NOMO-1 treated with dmso at 0.1 percent for 144 hours (cell line): ENCODE measurements at regions not wholly inside any gene's neighbourhood (a gene's known extent, or its start where the extent isn't known, plus 50 kb on each side); places are given as distances from the start of the nearest gene placed in this dataset.

Experiments used
- DNase-seq: peaks from one replicate; lab custom pipeline; 2025; ENCODE audit not compliant: unreplicated experiment; lab: John Stamatoyannopoulos, UW

DNA sequence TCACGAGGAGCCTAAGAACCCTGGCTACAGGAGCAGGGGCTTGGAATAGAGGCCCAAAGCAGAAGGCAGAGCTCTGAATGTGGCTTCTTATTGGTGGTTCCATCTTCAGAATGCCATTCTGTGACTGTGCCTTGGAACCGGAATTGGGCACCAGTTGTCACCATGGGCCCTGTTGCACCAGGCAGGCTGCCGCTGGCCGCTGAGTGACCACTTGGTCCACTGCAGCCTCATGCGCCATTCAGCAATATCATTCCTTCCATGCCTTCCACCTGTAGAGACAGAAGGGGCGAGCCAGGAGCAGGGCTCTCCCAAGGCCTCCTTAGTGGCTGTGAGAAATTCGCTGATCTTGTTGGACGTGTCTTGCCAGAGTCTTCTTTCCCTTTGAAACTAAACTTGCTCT is 270.3 kb upstream of the CHD6 start:
- DNase-seq = no peak

DNA sequence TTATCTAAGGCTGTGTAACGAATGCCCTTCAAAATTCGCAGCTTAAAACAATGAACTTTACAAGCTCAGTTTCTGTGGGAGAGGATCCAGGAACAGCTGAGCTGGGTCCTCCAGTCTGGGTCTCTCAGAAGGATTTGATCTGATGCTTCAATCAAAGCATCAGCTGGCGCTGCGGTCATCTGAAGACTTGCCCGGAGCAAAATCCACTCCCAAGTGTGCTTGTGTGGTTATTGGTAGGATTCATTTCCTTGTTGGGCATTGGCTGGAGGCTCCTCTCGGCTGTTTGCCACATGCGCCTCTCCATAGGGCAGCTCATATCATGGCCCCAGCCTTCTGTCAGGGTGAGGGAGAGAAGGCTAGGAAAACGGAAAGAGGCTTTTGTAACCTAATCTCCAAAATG is 269.3 kb upstream of the CHD6 start:
- DNase-seq = no peak

DNA sequence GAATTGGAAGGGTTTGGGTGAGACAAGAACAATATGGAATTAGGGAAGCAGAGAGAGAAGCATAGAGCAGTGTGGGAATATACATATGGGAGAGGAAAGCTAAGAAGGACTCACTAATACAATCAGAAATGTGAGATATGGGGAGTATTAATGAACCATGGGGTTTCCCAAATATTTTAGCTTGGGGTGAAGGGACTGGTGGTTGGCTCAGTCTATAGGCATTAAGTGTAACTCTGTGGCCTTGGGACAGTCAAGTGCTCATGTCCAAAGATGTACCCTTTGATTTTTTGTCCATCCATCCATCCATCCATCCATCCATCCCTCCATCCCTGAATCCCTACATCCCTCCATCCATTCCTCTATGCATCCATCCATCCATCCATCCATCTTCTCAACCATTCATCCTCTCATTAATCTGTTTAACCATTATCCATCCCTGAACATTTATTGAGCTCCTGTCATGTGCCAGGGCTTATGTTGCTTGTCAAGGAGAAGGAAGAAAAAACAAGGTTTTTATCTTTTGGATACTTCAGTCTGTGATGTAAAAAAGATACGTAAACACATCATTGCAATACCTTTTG is 263.4 kb upstream of the CHD6 start:
- DNase-seq = no peak

DNA sequence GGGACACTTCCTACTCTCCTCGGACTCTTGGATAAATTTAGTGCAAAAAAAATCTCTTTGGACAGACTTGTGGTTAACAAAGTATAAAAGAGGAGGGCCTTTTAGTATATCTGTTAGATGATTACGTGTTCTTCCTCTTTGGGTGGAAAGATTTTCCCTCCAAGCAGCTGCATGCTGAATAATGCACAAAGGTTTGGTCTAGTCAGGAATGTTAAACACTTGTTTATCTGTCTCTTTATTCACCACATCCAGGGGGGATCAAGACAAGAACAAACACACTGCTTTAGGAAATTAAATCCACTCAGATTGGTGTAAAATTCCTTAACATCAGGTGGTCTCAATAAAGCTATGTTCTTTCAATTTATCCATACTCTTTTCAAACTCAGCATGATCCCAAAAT is 260.9 kb upstream of the CHD6 start:
- no peak for DNase-seq

DNA sequence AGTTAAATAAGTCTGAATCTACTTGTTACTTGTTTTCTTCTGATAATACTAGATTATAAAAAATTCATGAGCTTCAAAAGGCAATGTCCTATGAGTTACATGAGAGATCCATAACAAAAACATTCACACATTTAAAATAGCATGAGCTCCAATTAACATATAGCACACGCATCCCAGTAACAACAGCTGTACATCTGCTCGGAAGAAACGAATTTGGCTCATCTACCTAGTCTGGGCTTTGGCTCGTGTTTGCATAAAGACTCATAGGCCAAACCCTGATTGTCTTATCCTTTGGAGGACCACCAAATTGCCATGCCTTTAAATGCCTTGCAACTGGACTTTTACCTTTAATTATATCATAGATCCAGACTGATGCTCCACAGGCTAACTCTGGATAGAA is 259.7 kb upstream of the CHD6 start:
- DNase-seq = no peak

DNA sequence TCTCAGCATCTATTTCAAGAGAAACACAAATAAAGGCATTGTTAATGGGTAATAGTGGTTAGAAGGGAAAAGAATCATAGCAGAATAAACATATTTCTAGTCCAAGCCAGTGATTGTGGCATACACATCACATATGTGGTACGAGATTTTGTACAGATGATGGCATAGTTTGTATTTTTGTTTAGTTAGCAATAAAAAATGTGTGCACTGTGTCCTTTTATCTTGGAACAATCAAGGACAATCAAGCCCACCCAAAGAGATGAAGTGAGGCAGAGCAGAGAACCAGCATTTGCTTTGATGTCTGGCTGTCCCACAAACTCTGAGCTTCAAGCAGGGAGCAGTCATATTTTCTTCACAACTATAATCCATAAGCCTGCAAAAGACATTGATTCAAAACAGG is 256.5 kb upstream of the CHD6 start:
- no peak for DNase-seq

DNA sequence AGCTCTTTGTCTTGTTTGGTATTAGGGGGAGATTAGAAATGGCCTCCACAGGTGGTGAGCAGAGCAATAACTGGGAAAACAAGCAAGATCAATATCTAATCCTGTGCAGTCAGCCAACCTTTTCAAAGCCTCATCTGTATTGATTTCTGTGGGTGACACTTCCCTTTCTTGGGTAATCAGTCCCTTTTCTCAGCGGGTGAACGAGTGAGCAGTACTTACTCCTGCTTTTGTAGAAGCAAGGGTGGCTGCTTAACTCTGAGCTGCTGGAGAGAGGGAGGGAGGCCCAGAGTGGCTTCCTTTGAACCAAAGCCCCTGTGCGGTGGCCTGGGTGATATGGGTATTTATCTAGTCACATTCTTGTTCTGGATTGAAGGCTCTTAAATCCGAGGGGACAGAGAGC is 254.8 kb upstream of the CHD6 start:
- no peak for DNase-seq

DNA sequence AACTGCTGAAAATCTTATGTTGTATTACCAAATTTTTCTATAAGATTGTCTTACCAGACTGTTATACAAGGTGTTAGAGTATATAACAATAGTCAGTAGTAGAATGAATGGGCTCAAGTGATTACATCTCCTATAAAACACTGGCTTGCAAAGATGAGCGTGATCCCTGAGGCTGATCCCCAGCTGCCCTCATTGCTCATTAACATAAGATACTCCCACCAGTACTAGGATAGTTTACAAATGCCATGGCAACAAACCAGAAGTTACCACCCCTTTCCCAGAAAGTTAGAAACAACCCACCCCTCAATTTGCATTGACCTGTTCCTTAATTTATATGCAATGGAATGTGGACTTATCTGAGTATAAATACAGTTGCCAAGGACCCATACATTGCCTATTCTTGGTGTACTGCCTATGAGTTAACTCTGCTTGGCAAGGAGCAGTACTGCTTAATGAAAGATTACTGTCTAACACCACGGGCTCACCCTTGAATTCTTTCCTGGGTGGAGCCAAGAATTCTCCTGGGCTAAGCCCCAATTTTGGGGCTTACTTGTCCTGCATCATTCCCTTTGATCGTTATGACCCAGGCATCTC is 252.8 kb upstream of the CHD6 start:
- DNase-seq = no peak

DNA sequence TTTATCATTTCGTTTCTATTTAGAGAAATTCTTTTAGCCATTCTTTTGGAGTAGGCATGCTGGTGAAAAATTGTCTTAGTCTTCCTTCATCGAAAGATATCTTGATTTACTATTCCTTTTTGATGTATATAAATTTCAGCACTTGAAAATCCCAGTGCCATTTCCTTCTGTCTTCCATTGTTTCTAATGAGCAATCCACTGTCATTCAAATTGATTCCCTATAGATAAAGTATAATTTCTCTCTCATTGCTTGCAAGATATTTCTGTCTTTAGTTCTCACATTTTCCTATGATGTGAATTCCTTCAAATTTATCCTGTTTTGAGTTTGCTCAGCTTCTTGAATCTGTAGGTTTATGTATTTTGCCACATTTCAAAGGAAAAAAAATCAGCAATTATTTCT is 251.1 kb upstream of the CHD6 start:
- no peak for DNase-seq

DNA sequence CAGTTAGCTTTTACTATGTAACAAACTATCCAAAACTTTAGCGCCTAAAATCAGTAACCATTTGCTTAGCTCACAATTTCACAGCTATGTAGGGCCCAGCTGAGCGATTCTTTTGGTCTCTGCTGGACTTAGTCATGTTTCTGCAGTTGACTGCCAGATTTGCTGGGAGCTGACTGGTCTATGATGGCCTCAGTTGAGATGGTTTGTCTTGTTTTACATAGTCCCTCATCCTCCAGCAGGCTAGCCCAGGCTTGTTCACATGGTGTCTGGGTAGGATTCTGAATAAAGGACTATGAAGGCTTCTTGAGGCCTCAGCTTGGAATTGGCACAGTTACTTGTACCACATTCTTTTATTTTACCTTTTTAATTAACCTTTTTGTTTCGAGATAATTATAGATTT is 247.8 kb upstream of the CHD6 start:
- no peak for DNase-seq

DNA sequence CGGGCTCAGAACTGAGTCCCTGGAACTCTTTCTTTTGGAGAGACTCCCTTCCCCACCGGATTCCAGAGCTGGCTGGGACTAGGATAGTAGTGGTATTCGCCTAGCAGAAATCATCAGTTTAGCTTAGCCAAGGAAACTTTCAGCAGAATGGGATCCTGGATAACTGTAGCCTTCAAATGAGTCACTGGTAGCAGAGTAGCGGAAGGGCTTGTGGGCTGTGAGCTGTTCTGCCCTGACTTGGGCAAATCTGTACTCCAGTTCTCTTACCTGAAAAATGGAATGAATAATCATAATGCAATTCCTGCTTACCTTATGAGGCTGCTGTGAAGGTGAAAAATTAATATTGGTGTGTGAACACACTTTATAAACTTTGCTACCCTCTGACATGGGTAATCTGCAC is 244.3 kb upstream of the CHD6 start:
- DNase-seq = no peak

DNA sequence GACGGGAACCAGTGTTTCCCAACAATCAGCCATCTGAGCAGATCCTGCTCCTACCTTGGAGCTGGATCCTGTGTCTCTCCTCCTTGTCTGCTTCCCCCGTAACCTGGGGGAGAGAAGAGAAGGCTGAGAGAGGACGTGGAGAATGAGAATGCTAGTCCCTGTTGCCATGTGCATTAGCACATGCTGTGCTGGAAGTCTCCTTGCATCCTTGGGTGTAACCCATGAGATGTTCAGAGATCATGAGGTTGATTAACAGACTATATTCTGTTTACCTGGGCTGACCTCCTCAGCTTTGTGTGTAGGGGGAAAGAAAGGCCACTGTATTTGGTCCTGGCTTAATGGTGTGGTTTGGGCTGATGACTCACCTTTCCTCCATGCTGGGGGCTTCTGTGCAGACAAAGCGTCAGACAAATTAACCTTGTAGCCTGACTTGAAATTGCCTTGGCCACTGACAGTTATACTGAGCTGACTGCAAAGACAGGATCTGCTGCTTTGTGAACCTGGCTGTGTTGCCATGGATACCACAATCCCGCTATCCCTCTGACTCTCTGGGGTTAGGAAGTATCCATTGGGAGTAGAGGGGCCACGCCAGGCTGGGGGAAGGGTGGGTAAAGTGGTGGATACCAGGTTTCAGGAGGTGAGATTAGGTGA is 243.7 kb upstream of the CHD6 start:
- no peak for DNase-seq

DNA sequence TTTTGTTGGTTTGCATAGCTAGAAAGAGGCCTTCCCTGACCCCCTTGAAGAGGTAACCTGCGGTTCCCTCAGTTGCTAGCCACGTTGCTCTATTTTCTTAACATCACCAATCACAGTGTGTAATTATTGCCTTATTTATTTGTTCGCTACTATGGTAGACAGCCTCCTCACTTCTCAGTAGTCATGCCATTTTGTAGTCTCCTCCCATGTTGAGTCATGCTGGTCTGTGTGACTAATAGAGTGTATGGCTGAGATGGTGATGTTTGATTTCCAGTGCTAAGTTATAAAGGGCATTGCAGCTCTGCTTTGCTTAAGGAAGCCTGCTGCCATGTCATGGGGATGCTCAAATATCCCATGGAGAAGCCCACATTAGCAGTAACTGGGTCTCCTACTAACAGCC is 236.6 kb upstream of the CHD6 start:
- no peak for DNase-seq

DNA sequence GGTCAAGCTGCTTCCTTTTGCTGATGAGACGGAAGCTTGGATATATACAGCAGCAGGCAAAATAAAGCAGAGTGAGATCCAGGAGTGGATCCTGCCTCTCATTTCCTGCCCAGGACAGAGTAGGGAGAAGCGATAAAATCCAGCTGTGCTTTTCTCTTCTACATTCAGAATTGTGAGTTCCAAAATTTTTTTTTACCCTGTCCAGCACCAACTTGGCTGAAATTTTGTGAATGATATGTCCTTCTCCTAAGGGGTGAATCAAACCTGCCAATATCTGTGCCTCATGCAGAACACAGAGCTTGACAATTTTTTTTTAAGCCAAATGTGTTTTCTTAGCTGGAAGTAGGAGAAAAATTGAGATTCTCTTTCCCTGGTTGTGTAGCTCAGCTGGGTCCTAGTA is 235.6 kb upstream of the CHD6 start:
- DNase-seq = no peak

DNA sequence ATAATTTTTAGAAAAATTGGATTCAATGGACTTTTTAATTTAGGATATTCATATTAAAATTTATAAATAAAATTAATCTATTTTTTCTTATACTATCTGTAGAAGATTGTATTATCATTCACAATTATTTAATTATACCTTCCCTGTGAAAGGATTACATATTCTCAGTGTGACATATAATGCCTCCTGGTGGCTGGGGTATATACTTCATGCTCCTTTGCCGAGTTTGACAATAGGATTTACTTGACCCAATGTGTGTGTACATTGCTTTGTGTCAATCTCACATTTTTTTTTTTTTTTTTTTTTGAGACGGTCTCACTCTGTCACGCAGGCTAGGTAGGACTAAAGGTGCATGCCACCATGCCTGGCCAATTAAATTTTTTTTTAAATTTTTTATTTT is 230.0 kb upstream of the CHD6 start:
- no peak for DNase-seq

DNA sequence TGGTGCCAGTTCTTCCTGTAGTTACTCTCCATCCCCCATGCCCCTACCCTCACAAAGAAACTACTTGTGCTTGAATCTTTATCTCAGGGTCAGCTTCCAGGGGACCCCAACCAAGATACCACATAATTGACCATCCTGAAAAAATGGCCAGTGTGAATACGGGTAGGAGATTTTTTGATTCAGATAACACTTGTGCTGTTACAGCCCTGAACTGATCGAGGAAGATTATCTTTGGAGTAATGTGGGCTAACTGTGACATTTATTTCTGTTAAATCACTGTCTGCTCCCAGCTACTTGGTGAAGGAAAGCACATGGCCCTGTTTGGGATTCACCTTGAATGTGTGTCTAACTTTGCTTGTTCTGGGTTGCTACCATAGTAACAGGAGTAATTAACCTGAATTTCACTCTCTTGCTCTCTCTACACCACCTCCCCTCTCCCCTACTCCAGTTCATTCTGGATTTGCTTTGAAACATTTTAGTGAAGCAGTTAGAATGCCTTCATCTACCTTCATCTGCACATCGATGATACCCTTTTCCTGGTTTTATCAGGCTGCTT is 219.6 kb upstream of the CHD6 start:
- no peak for DNase-seq

DNA sequence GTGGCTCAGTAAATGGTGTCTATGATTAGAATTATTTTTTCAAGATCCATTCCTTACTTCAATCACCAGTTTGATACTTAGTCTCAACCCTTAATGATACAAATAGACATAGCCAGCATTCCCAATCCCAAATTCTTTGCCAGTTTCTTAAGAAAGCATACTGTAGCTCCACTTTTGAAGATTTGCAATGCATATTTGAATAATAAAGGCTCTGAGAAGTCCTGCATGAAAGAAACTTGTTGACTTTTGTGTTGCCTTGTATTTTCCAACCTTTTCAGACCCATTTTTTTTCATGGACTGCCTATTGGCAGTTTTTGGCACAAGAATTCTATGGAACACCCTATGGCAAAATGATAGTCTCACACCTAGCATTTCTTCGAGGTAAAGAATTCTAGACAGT is 215.6 kb upstream of the CHD6 start:
- no peak for DNase-seq

DNA sequence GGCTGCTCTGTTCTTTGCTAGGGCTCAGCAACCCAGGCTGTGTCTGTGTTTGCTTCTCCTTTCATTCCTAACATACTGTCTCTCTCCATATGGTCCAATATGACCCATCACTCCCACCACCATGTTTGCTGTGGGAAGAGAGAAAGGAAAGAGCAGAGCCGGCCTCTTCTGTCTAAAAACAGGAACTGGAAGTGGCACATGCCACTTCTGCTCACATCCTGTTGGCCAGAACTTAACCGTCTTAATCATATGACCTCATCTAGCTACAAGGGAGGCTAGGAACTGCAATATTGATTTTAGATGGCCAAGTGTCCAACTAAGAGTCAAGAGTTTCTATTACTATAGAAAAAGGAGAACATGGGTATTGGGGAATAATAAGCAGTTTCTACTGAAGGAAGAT is 212.5 kb upstream of the CHD6 start:
- no peak for DNase-seq

DNA sequence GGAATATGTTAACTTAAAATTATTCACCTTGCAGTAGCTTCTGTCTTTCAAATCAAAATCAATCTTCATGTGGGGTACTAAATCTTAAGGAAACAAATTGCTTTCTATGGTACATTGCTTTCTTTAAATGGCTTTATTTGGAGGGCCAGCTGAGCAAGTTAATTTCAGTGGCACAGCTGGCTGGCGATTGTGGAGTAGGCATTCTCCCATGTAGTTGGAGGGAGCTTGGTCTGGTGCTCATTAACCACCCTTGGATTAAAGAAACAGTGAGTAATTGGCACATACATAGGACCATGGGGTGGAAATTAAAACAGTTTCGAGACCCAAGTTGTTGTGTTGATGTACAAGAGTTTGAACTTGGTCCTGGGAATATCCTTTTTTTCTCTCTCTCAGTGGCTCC is 201.3 kb upstream of the CHD6 start:
- DNase-seq = no peak

DNA sequence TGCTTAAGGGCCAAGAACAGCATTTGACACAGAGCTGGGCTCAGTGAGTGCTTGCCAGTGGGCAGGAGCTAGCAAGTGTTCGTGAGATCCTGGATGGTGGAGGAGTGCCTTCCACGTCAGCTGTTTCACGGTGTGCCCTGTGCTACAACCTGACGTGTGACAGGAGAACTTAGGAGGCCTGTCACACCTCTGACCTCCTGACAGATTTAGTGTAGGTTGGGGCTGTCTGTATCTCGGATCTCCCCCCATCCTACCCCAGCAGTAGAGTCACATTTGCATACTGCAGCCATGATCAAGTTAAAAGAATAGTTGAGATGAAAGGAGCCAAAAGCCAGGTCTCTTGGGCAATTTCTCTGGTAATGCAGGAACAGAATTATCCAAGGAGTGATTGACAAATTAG is 200.8 kb upstream of the CHD6 start:
- DNase-seq = no peak

DNA sequence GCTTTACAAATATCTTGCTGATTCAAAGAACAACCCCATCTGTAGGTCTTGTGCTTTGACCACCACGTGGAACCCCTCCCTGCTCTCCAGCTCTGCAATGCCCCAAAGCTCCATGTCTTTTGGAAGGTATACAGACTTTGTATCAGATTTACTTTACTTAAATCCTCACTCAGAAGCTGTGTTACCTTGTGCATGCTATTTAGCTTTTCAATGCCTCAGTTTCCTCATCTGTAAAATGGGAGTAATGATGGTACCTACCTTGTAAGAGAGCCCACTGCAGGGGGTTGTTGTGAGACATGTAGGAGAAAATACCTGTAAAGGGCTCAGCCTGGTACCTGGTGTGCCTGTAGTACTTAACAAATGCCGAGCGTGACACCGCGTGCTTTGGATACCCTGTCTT is 200.2 kb upstream of the CHD6 start:
- no peak for DNase-seq

DNA sequence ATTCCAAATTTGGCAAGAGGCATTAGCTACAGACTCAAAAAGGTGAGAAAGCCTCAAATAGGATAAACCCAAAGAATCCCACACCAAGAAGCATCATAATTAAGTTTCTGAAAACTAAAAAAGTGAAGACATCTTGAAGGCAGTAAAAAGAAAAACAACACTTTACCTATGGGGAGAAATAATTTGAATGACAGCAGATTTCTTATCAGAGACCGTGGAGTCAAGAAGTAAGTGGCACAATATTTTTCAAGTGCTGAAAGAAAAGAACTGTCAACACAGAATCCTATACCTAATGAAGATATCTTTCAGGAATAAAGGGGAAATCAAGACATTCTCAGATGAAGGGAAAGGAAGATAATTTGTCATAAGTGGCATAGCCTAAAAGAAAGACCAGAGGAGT is 193.3 kb upstream of the CHD6 start:
- DNase-seq = no peak

DNA sequence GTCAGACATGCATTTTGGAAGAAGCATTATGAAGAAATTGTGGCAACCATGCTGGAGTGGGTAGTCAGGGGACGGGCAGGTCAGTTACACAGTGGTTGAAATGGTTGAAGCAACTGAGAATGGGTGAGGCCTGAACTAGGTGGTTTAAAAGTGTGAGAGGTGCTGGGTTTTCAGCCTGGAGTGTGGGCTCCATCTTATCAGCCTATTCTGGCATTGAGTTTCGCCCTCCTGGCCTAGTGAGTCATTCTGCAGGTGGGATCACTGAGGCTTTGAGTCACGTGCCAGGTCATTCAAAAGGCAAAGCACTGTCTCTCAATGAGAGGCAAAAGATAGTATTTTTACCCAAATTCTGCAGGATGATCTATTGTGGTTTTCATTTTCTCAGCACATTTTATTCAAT is 181.9 kb upstream of the CHD6 start:
- DNase-seq = no peak
